K562 (cell line): ENCODE measurements at regions not wholly inside any gene's neighbourhood (a gene's known extent, or its start where the extent isn't known, plus 50 kb on each side); places are given as distances from the start of the nearest gene placed in this dataset.

Experiments
- ATAC-seq: fragments of 200-7000 bp; cut with Tn5 transposase; 3 replicates; pipeline ENCODE4 v1.9.1; 2020; ENCODE audit warnings: moderate library complexity
- BruUV-seq: library from RNA; stranded (reverse); fragments of 400-500 nt; replicated peaks from 2 replicates; lab custom pipeline; 2021; lab: Mats Ljungman, UMichigan
- CTCF ChIA-PET: fragments of 300-600 bp; formaldehyde crosslinking; extraction: SDS; loops from one replicate; lab custom pipeline; 2021; ENCODE audit warnings: low intra/inter-chr PET ratio; lab: Yijun Ruan, JAX
- POLR2A ChIA-PET: fragments of 300-600, 350-650 bp; sonication (Branson Sonifier 250); formaldehyde crosslinking; extraction: SDS; loops from one replicate; lab custom pipeline; 2021; ENCODE audit warnings: antibody characterized with exemption, inconsistent platforms; lab: Yijun Ruan, JAX
- DNase-seq, 4 experiments: peaks; one replicate each; pipeline versions ENCODE4 v3.0.0 to v3.0.0-alpha.2; 2011 to 2018; ENCODE audit warnings: low spot score in 3 of 4, mixed read lengths in 3 of 4; ENCODE audit errors: extremely low read depth in 1 of 4
- FAIRE-seq: peaks from 2 replicates; lab custom pipeline; 2011; peaks lifted over from hg19 to GRCh38; lab: Jason Lieb, UNC
- H2AFZ ChIP-seq: 2 replicates; pipeline ENCODE4 v1.6.0; 2011; ENCODE audit warnings: low read depth, low read length, control low read depth, inconsistent platforms
- H3K27ac ChIP-seq: fragments of 200-600 bp; 3 replicates; pipeline ENCODE4 v1.8.0; 2011; ENCODE audit warnings: low read depth, mild to moderate bottlenecking, control low read depth, inconsistent platforms, low read length, moderate library complexity, mixed read lengths; ENCODE audit errors: extremely low read depth
- H3K27me3 ChIP-seq, 2 experiments: fragments of 300-600 bp in 1 of 2; 2 replicates in 1 of 2; 3 replicates in 1 of 2; pipeline versions ENCODE4 v1.6.0 to v1.8.0; 2011; ENCODE audit warnings: inconsistent platforms in 2 of 2, low read length in 2 of 2, mild to moderate bottlenecking in 1 of 2, mixed read lengths in 1 of 2, moderate library complexity in 1 of 2; ENCODE audit not compliant: control insufficient read depth in 2 of 2, insufficient read depth in 2 of 2
- H3K36me3 ChIP-seq: fragments of 300-600 bp; 3 replicates; pipeline ENCODE4 v1.8.0; 2011; ENCODE audit warnings: mild to moderate bottlenecking, low read length, inconsistent platforms; ENCODE audit not compliant: control insufficient read depth, insufficient read depth
- H3K4me1 ChIP-seq, 2 experiments: fragments of 200-600 bp in 1 of 2; replicated peaks in 1 of 2; 2 replicates in 1 of 2; 3 replicates in 1 of 2; pipeline versions ENCODE4 v1.5.1 to v1.8.0; 2011; ENCODE audit warnings: inconsistent platforms in 2 of 2, low read length in 2 of 2, mild to moderate bottlenecking in 1 of 2, mixed read lengths in 1 of 2, moderate library complexity in 1 of 2; ENCODE audit not compliant: control insufficient read depth in 2 of 2, insufficient read depth in 2 of 2
- H3K4me2 ChIP-seq: 2 replicates; pipeline ENCODE4 v1.6.1; 2011; ENCODE audit warnings: low read length, control low read depth, inconsistent platforms, mixed read lengths; ENCODE audit not compliant: insufficient read depth
- H3K4me3 ChIP-seq: fragments of 200-600 bp; sonication (generic), shearing (Covaris generic); 2 replicates; pipeline ENCODE4 v1.5.1; 2016; ENCODE audit warnings: control low read depth, inconsistent platforms
- H3K79me2 ChIP-seq: fragments of 200-600 bp; 3 replicates; pipeline ENCODE4 v1.8.0; 2011; ENCODE audit warnings: low read length, inconsistent platforms; ENCODE audit not compliant: control insufficient read depth, insufficient read depth
- H3K9ac ChIP-seq, 2 experiments: 2 replicates each; pipeline versions ENCODE4 v1.6.0 to v1.6.1; 2011; ENCODE audit warnings: low read depth in 2 of 2, low read length in 2 of 2, control low read depth in 1 of 2, inconsistent platforms in 1 of 2, mild to moderate bottlenecking in 1 of 2, mixed read lengths in 1 of 2; ENCODE audit not compliant: insufficient read depth in 1 of 2
- H3K9me1 ChIP-seq: one replicate; pipeline ENCODE4 v1.6.0; 2011; ENCODE audit warnings: inconsistent platforms, mild to moderate bottlenecking, low read length, moderate library complexity; ENCODE audit not compliant: control insufficient read depth, insufficient read depth
- H3K9me3 ChIP-seq: replicated peaks from 2 replicates; pipeline ENCODE4 v1.5.1; 2011; ENCODE audit warnings: low read depth, low read length, inconsistent platforms; ENCODE audit not compliant: control insufficient read depth, insufficient read depth
- H4K20me1 ChIP-seq: replicated peaks from 2 replicates; pipeline ENCODE4 v1.6.1; 2011; ENCODE audit warnings: low read length, inconsistent platforms, mixed read lengths; ENCODE audit not compliant: control insufficient read depth, insufficient read depth
- ADNP ChIP-seq: fragments of 200-800 bp; sonication (Bioruptor generic); IDR thresholded peaks from 2 replicates; pipeline ENCODE4 v1.6.1; 2016; ENCODE audit warnings: missing genetic modification characterization, missing compliant biosample characterization
- GTF2E2 ChIP-seq: fragments of 200-800 bp; sonication (Bioruptor generic); IDR thresholded peaks from 2 replicates; pipeline ENCODE4 v1.6.1; 2016; ENCODE audit warnings: missing genetic modification characterization, missing compliant biosample characterization
- SMARCA4 ChIP-seq: fragments of 450-650 bp; IDR thresholded peaks from 2 replicates; pipeline ENCODE4 v1.6.1; 2016
- TCFL5 ChIP-seq: fragments of 250-450 bp; sonication (Bioruptor Pico); conservative IDR thresholded peaks from 2 replicates; pipeline ENCODE4 v1.6.1; 2021; ENCODE audit warnings: mild to moderate bottlenecking, moderate library complexity, matching md5 sums
- ZBTB12 ChIP-seq: fragments of 250-450 bp; sonication (Bioruptor Pico); IDR thresholded peaks from 2 replicates; pipeline ENCODE4 v1.4.0; 2020
- ZNF311 ChIP-seq: fragments of 250-450 bp; sonication (Bioruptor Pico); IDR thresholded peaks from 2 replicates; pipeline ENCODE4 v1.4.0; 2020; ENCODE audit warnings: mild to moderate bottlenecking, moderate library complexity
- ZNF407 ChIP-seq: fragments of 450-650 bp; IDR thresholded peaks from 2 replicates; pipeline ENCODE4 v1.6.1; 2016; ENCODE audit warnings: low read depth
- in situ Hi-C: fragments of 300-500 bp; cut with MboI; formaldehyde crosslinking; loops from 4 replicates; pipeline ENCODE4 v1.15.0; 2018; ENCODE audit warnings: inconsistent platforms, mixed read lengths
- intact Hi-C: fragments of 100-400 bp; cut with micrococcal nuclease; formaldehyde crosslinking; loops from 2 replicates; pipeline ENCODE4 v1.14.2; 2022

GRCh38 chr11:27830206-27830605, 130.0 kb upstream of the BDNF start (continued):
- TF ChIP-seq ZNF407 (no peak), GTF2E2 (tag) (no peak)

GRCh38 chr11:27820249-27820648, 120.0 kb upstream of the BDNF start:
- Histone ChIP-seq H3K9me3 (no peaks in the 10 kb centered on the region), H3K27ac (no peak overlapping the region), H3K36me3 (no peaks in the 10 kb centered on the region), H3K4me1 (no peaks in the 10 kb centered on the region), H3K4me3 (no peak overlapping the region), H4K20me1 (no peaks in the 10 kb centered on the region), H3K79me2 (no peaks in the 10 kb centered on the region), H3K9ac (no peak overlapping the region), H3K27me3 (no peaks in the 10 kb centered on the region), H2AFZ (no peak overlapping the region), H3K4me2 (no peak overlapping the region), H3K9me1 (no peaks in the 10 kb centered on the region)
- DNase-seq (no peak), FAIRE-seq (no peak), ATAC-seq (no peak)
- POLR2A ChIA-PET, result no interaction called here
- in situ Hi-C loops, result no loop called here
- BruUV-seq, result no TSS peak
- intact Hi-C loops, result no loop called here
- CTCF ChIA-PET, result no interaction called here
- TF ChIP-seq SMARCA4 (no peak), ZBTB12 (no peak), TCFL5 (CRISPR knock-in tag) (no peak), ADNP (tag) (no peak), ZNF311 (no peak)
